Endometrium (tissue), 2 donors: ENCODE measurements at regions not wholly inside any gene's neighbourhood (a gene's known extent, or its start where the extent isn't known, plus 50 kb on each side); places are given as distances from the start of the nearest gene placed in this dataset.
A peak's percentile ranks its signal among the peaks of the same experiment; 100 is the strongest.
"Not testable (repeated sequence)": the region's sequence is repeated elsewhere in the genome, so short reads cannot be mapped to it uniquely, and the experiment has no call there.

Experiments used
- FAIRE-seq: peaks from 2 replicates; lab custom pipeline; 2012; peaks lifted over from hg19 to GRCh38; lab: Jason Lieb, UNC
- donor health status: control.
- donor health status: control.

DNA sequence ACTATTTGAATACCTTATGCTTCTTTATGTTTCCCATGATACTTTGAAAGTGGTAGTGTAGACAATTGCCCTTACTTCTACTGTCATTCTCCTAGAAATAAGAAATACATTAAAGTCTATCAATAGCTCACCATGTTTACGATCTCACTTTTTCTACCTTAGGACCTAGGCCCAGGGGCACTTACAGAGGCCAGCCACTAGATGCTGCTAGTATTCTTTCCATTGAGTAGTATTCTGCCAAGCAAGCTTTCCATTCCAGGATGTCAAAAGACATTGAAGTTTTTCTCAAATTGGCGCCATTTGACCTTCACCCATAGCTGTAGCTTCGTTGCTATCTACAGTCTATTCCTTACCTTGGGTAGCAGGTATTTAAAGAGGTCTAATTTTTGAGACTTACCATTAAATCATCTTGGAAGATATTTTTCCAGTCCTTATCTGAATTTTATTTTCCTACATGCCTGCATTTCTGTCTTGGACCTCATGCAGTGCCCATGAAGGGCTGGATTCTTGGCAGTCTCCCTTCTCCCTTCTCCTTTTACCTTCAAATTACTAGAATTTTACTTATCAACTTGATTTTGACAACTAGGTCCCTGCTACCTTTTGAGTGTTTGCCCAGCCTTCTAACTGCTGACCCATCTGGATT lies 246.0 kb upstream of the NUDT12 start:
- no peak for FAIRE-seq

DNA sequence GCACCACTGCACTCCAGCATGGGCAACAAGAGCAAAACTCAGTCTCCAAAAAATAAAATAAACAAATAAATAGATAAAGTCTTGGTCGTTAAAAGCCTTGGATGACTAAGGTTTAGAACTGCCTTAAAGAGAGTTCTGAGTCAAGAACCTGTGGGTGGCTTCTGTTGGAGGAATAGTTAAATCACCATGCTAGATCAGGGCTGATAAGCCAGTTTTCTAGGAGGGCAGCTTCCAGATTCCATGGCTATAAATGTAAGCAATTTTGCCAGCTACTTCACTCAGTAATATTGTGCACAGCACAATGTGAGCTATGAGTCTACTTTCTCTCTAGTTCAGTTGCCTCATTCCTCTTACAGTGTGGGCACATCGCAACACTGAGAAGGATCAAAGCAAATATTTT lies 242.1 kb upstream of the NUDT12 start:
- FAIRE-seq, result no peak

DNA sequence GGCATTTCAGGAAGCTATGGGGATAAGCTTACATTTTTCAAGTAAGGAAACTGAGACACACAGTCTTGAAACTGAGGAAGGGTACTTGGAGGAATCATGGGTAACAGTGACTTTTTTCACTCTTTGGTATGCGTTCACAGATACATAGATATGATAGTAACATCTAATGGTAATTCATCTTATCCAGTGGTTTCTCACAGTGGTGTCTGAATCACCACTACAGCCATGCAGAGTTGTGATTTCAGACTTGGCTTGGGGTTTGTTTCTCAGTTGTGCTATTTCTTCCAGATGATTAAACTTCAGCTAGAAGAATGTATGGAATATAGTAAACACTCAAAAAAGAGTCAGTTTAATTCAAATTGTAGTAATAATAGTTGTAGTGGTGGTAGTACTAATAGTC lies 239.1 kb upstream of the NUDT12 start:
- FAIRE-seq, result no peak

DNA sequence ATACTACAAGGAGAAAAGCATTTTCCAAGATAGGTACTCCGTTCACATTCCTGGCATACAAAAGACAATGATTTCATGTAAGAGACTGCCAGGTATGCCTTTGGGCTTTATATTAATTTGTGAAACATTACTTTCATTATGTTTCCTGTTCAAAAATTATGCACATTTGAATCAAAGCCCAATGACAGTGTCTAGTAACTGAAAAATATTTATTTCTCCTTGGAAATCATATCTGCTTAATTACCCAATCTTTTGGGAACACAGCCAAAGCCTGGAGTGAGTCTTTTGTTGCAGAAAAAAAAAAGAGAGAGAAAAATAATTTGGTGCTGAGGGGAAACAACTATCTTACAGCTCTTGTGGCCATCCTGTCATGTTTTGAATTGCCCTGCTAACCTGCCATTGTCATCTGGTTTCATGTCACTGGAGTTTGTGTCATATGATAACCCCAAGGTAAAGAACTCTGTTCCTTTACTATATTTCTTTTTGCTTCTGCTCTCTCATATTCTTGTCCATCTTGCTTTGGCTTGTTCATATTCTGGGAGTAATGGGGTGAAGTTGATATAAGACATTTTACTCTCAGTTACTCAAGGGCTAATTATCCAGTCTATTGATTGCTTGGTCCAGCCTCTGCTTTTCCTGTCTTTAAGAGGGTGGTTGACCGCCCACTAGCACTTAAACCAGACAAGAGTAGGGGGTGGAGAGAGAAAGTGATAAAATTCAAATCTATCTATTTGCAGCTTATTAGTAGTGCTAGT lies 238.3 kb upstream of the NUDT12 start:
- no peak for FAIRE-seq

DNA sequence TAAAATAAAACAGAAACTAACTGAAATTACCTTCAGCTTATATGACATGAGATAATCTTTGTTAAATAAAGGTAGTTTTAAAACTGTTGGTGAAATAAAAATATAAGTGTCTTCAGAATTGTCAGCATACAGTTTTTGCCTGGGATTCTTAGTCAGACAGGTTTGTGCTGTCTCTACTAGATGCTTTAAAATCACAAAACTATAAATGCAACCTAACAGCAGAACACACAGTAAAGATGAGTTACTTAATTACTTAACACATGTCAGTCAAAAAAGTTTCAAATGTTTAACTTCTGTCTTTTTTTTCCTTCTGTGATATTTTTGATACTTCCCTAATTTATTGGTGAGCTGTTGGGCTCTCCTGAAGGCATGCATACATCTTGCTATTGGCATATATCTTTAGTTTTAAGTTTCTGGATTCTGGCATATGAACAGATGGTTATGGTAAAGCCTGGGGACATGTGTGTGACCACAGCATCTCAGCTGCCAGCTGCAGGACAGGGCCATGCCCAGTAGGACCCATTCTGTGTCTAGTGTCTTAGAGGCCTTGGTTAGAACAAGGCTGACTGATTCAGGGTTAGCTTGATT lies 231.1 kb upstream of the NUDT12 start:
- FAIRE-seq, result no peak

DNA sequence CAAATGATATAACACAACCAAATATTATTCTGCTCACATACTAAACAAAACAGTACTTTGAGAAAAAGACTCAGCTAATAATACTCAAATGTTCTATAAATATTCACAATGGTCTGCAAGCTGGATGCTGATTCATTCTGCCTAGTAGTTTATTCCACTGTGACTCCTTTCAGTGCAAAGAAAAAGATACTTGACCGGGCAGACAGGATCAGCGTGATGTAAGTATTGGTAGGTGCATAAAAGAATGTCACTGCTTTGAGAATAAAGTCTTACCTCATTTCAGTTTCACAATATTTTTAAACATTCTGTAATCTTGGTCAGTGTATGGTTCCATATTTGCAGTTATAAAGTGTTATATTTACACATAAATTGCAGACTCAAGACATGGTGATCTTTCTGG lies 223.0 kb upstream of the NUDT12 start:
- no peak for FAIRE-seq

DNA sequence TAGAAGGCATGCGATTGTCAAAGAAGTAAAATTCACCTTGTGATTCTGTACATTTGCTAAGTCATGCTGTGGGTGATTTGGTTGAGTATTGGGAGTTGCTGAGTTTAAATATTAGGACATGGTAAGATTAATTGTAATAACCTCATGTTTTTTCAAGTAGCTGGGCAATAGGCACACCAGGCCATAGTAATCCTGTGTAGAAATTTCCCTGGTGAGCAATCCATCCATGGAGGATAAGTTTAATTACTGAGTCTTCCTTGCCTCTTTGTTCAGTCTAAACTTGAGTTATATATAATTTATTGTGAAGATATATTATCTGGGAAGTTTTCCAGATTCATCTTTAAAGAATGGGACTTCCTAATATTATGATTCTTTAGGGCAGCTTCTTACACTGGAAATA lies 221.1 kb upstream of the NUDT12 start:
- no peak for FAIRE-seq

DNA sequence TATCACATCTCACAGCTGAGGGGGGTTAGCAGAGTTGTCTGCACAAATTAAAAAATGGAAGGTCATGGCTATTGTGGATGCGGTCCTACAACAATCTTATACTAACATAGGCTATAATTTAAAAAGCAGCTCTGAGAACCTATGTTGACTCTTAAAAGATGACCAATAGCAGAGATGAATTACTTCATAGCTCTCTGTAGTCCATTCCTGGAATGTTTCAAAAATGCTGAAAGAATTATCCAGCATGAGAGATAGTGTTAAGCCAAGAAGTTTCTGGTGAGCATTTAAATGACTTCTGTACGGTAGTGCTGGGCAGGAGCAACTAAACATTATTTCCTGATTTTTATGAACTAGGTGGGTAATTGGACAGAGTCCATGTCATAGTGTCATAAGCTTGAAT lies 218.2 kb upstream of the NUDT12 start:
- FAIRE-seq, result no peak

DNA sequence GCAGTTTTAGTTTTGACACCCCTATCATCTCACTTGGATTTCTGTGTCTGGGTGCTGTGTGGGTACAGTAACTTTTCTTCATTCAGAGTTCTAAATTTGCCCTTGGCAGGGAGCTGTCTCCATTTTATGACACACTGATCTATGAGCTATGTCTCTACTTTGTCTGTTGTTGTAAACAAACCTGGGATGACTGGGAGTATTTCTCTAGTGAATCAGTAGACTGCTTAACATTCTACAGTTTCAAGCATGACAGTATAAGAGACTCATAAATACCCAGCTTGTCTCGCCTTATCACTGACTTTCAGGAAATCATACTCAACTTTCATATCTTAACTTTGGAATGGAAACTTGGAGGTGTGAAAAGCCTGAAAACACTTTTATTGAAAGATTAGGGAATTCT lies 212.1 kb upstream of the NUDT12 start:
- FAIRE-seq, result no peak

DNA sequence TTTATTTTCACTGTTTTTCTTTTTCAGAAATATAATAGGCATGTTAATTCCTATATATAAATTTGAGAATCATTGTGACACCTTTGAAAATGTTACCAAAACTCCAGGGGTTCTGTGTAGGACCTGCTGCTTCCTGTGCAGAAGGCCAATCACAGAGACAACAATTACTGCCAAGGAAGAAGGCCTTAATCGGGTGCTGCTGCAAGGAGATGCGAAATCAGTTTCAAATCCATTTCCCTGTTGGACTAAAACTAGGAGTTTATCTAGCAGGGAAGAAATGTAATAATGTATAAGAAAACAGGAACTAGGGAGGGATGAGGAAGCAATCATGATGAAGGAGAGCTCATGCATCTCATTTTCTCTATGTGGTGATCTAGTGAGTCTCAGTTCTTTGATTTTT lies 209.7 kb upstream of the NUDT12 start:
- FAIRE-seq, result no peak

DNA sequence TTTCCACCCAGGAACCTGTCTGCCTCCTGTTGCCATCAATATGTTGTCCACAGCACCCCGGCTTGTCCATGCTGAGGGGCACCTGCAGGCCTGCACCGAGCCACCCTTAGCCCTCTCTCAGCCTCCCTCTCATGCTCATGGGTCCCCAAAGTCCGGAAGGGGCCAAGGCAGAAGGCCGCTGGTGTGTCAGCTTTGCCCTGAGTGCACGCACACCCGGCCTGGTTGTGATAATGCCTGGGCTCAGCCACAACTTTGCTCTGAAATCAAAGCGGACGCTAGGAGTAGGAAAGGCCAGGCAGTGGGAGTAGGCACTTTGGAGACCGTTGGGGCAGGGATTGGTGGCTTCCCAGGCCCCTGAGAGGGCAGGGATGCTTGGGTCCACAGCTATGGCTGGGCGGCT lies 201.8 kb upstream of the NUDT12 start:
- FAIRE-seq, result no peak

DNA sequence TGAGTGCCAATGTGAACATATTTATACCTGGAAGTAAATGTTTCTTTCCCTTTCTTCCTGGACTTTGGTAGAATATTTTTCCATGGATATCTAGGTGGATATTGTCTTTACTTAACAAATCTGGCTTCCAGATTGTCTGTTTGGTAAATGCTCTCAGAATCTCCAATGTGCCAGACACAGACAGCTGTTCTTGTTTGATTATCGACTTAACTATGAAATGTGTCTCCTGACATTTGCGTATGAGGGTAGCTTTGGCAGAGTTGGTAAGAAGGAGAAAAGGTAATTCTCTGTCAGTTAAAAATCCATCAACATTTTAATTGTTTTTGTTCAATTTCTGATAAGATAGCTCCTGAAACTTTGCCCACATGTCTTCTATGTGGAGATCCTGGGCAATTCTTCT lies 196.4 kb upstream of the NUDT12 start:
- FAIRE-seq, result no peak

DNA sequence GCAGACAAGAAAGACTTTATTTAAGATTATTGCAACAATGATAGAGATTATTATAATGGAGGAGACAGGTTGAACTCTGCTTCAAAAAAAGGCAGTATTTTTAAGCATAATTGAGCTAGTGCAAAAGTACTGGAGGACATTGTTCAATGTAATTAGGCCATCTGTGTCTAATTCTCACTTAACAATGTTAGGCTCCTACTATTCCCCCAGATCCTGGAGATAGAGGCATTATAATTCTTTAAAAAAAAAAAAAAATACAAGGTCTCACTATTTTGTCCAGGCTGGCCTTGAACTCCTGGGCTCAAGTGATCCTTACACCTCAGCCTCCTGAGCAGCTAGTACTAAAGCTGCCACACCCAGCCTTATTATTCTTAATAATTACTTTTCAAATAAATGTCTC lies 193.4 kb upstream of the NUDT12 start:
- FAIRE-seq, result no peak

DNA sequence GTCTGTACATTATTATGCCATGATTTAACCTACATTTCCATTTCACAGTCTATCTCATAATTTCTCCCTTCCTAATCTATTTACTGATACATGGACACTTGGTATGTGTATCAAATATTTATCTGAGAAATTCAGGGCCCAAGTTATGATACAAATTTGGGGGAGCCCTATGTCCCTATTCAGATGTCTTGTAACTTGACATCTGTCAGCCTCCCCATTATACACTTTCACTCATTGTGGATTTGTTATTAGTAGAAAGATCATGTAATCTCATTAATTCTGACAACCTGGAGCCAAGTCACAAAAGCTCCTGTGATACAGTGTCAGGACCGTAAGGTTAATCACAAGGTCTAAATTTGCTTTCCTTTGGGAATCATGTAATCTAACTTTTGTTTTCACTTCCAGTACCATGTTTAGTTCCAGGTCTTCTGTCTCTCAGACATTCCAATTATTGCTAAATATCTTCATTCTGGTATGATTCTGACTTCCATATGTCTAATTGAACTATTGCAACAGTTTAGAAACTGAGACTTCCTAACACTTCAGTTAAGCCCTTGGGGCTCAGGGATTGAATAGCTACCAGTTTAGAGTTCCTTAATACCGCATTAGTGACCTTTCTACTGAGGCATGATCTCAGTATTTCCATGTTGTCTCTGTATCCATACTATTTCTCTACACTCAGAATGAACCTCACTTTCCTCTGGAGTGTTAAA lies 182.9 kb upstream of the NUDT12 start:
- no peak for FAIRE-seq

DNA sequence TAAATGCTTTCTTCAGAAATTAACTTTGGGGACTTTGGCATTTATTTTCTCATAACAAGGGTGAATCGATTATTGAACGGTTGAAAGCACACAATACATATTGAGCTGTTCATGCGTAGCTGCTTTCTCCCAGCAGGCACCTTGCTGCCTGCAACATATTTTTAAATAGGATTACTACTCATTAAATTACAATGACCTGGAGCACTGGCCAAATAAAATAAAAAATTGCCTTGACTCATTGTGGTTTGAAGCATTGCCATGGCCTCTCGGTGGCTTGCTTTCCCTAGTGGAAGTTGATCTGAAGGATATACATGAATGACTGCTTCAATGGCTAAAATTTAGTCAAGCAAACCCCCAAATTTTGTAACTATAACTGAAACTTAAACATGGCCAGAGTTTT lies 181.6 kb upstream of the NUDT12 start:
- FAIRE-seq, result peak; percentile 4

DNA sequence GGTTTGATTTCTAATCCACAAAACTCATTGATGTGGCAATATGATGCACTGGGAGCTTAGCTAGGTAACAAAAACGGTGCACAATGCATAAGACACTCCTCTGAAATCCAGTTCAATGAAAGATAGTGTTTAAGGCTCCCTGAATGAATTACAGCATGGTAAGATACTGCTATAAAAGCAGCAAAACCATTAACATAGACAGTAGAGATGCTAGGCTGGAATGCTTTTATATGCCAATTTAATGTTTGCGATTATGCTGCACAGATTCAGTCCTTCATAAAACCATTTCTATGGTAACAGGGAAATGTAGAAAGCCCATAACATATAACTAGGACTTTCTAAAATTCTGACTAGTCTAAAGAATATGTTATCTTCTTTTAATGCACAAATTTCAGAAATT lies 180.8 kb upstream of the NUDT12 start:
- FAIRE-seq, result no peak

DNA sequence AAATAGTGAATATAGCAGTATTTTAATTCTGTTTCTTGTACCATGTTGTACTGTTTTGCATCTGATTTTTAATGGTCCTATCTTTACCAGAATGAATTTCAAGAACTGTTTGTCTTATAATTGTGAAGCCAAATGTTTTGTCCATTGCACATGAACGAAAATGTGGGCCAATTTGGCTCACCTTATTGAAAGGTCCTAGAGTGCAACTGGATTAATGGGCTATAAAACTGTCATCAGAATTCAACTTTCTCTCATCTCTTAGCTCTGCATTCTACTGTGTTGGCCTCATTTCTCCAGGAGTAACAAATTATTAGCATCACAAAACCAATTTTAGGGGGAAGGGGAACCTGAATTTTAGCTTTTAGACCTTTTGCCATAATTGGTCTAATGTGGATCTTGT lies 179.4 kb upstream of the NUDT12 start:
- no peak for FAIRE-seq

DNA sequence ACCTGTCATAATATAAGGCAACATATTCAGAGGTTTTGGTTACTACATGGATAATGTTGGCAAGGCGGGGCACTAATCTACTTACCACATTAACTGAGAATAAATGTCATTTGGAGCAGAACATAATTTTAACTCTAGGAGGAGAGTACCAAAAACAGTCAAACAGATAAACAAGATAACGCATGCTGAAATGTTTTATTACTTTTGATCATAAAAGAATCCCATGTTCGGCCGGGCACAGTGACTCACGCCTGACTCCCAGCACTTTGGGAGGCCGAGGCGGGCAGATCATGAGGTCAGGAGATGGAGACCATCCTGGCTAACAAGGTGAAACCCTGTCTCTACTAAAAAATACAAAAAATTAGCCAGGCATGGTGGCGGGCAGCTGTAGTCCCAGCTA lies 173.8 kb upstream of the NUDT12 start:
- not testable (repeated sequence) for FAIRE-seq

DNA sequence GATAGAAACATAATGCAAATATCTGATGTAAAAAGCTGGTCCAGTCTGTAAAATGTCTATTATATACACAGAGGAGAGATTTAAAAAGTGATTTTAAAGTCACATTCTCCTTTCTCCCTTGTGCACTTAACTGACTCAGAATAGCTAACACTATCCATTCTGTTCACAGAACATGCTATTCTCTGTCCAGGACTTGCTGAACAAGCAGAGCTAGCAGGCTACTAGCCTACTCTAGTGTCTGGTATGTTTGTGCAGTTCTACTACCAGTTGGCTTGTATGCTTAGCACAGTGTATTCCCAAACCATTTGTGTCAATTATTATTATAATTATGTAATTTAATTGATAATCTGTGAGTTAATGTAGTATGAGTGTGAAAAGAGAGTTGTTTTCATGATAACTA lies 161.7 kb upstream of the NUDT12 start:
- FAIRE-seq, result no peak

DNA sequence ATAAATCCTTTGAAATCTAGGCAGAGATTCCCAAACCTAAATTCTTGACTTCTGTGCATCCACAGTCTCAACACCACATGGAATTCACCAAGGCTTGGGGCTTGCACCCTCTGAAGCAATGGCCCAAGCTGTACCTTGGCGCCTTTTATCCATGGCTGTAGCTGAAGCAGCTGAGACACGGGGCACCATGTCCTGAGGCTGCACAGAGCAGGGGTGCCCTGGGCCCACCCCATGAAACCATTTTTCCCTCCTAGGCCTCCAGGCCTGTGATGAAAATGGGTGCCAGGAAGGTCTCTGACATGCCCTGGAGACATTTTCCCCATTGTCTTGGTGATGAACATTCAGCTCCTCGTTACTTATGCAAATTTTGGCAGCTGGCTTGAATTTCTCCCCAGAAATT lies 158.6 kb upstream of the NUDT12 start:
- FAIRE-seq, result no peak

DNA sequence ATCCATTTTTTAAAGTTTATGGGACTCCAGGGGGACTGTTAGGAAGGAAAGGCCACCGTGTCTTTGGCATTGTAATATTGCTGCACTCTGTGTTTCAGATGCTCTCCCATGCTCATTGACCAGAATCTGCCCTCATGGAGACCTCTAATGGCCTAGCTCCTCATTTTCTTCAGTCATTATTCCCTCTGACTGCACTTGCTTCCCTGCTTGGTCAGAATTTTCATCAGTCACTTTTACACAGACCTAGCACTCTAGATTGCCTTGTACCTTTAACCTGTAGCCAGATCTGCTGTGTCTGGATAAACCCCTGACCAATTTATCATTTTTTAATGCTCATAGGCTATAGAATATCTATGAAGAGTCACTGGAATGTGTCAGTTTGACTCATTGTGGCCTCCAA lies 155.5 kb upstream of the NUDT12 start:
- no peak for FAIRE-seq

DNA sequence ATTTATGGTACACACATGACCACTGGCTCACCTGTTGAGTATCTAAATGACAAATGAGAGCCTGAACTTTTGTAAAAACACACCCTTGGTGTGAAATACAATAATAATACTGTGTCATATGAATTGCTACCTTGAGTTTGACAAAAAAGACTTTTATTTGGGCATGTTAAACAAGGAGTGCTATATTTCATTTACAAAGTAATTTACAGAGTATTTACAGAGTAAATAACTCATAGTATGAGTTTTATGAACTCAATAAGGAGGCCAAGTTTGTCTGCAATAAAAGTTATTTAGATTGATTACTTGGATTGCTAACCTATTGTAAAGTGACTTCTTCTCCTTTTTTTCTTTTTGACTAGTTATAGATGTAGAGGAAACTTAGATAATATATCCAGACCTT lies 146.0 kb upstream of the NUDT12 start:
- FAIRE-seq, result no peak
